Ascending aorta (tissue), 2 donors: ENCODE measurements at regions not wholly inside any gene's neighbourhood (a gene's known extent, or its start where the extent isn't known, plus 50 kb on each side); places are given as distances from the start of the nearest gene placed in this dataset.

Experiments
- DNase-seq, 2 donors: peaks; one replicate each; pipeline ENCODE4 v3.0.0-alpha.2; 2019; ENCODE audit warnings: low spot score in 2 of 2
- H3K27ac ChIP-seq, 2 donors: fragments of 200-600 bp; sonication (generic); one replicate each; pipeline ENCODE4 v1.5.1; 2016 to 2017; ENCODE audit warnings: mild to moderate bottlenecking in 1 of 2
- H3K27me3 ChIP-seq: fragments of 200-600 bp; sonication (generic); one replicate; pipeline ENCODE4 v1.5.1; 2017
- H3K36me3 ChIP-seq, 2 donors: fragments of 200-600 bp; sonication (generic); one replicate each; pipeline ENCODE4 v1.5.1; 2016
- H3K4me1 ChIP-seq, 2 donors: fragments of 200-600 bp; sonication (generic); one replicate each; pipeline ENCODE4 v1.5.1; 2016 to 2017; ENCODE audit warnings: mild to moderate bottlenecking in 1 of 2
- H3K4me3 ChIP-seq, 2 donors: fragments of 200-600 bp; sonication (generic); one replicate each; pipeline ENCODE4 v1.5.1; 2016 to 2017; ENCODE audit warnings: mild to moderate bottlenecking in 1 of 2
- H3K9me3 ChIP-seq, 2 donors: fragments of 200-600 bp; sonication (generic); one replicate each; pipeline ENCODE4 v1.5.1; 2016
- intact Hi-C: fragments of 100-400 bp; cut with DNase I; formaldehyde crosslinking; loops from one replicate; pipeline ENCODE4 v1.15.1; 2023
- TF ChIP-seq, protein P1 (sequence below), 3 experiments: fragments of 200-600 bp in 2 of 3; fragments of 450-650 bp in 1 of 3; sonication (generic) in 2 of 3; IDR thresholded peaks; one replicate each; pipeline ENCODE4 v1.5.1; 2016 to 2019; ENCODE audit warnings: antibody characterized with exemption in 3 of 3, mild to moderate bottlenecking in 1 of 3, moderate library complexity in 1 of 3

DNA sequence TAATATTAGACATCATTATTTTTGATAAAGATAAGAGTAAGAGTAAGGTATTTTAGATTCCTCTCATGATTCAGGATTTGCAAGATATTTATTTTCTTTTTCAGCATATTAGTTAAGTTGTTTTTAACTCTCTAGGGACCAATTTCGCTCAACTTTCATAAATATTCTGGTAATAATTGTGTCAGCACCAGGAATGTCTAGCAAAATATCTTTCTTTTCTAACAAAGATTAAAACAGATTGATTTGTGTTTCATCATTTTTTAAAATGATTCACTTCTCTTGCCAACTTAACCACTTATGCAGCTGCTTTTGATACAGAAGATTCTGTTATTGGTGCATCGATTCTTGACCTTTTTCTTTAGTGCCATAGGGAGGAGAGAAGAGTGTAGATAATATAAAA, 172.8 kb upstream of the PTGFR start:
- DNase-seq: no peak
- no peaks in the 10 kb centered on the region for H3K27me3 ChIP-seq
- H3K9me3 ChIP-seq: no peaks in the 10 kb centered on the region
- no peaks in the 10 kb centered on the region for H3K36me3 ChIP-seq
- H3K27ac ChIP-seq: no peak overlapping the region
- no peak overlapping the region for H3K4me3 ChIP-seq
- intact Hi-C loops: no loop called here
- no peaks in the 10 kb centered on the region for H3K4me1 ChIP-seq
- TF ChIP-seq, protein P1, sequence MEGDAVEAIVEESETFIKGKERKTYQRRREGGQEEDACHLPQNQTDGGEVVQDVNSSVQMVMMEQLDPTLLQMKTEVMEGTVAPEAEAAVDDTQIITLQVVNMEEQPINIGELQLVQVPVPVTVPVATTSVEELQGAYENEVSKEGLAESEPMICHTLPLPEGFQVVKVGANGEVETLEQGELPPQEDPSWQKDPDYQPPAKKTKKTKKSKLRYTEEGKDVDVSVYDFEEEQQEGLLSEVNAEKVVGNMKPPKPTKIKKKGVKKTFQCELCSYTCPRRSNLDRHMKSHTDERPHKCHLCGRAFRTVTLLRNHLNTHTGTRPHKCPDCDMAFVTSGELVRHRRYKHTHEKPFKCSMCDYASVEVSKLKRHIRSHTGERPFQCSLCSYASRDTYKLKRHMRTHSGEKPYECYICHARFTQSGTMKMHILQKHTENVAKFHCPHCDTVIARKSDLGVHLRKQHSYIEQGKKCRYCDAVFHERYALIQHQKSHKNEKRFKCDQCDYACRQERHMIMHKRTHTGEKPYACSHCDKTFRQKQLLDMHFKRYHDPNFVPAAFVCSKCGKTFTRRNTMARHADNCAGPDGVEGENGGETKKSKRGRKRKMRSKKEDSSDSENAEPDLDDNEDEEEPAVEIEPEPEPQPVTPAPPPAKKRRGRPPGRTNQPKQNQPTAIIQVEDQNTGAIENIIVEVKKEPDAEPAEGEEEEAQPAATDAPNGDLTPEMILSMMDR (IDR thresholded peaks at IDR 0.05): no peak

DNA sequence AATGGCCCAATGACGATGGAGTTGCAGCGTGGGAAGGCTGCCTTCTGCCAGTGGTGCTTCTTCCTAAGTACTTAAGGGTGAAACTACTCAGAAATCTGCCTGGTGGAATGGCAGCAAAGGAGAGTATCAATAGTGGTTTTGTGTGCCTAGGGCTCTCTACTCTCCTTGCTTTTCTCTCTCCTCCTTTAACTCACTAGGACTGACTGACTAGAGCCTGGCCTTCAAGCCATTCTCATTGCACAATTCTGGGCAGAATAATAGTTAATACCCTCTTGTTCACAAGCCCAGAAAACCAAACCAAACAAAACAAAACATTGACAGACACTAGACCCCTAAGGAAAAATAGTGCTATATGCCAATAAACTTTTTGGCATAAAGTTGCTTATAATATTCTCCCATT, 171.2 kb upstream of the PTGFR start:
- Histone ChIP-seq H3K27ac (no peak overlapping the region), H3K4me1 (no peaks in the 10 kb centered on the region), H3K36me3 (no peaks in the 10 kb centered on the region), H3K9me3 (no peaks in the 10 kb centered on the region), H3K27me3 (no peaks in the 10 kb centered on the region), H3K4me3 (no peak overlapping the region)
- intact Hi-C loops: no loop called here
- TF ChIP-seq, protein P1 (IDR thresholded peaks at IDR 0.05): no peak
- no peak for DNase-seq

DNA sequence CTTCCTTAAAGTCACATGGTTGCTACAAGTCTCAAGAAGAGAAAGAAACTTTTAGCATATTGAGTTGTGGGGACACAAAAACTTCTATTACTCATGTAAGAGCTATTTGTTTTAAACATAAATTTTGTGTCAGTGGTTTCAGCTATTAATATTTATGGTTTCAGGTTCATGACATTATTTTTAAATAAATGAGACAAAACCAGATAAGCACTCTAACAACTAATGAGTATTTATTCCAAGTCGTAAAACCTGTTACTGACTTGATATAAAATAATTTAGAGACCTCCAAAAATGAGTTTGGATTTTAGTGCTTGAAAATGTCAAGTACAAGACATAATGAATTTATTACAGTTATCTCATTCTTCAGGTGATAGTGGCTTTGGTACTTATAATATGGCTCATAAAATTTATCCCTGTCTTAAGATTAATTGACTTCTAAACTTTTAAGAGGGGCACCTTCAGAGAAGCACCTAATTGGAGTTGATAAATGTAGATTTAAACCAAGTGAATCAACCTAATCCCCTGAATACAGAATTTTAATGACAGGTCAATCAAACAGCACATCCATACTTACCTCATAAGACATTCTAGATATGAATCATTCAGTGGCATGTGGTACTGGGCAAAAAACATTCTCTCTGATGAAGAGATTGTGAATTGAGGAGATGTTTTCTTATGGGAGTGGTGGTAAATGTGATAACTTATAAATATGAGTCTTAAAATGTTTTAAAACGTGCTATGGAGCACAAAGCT, 167.7 kb upstream of the PTGFR start:
- H3K36me3 ChIP-seq: no peaks in the 10 kb centered on the region
- no peak for DNase-seq
- H3K4me1 ChIP-seq: no peaks in the 10 kb centered on the region
- no peaks in the 10 kb centered on the region for H3K27me3 ChIP-seq
- intact Hi-C loops: no loop called here
- H3K27ac ChIP-seq: no peak overlapping the region
- TF ChIP-seq, protein P1 (IDR thresholded peaks at IDR 0.05): no peak
- H3K4me3 ChIP-seq: no peak overlapping the region
- H3K9me3 ChIP-seq: no peaks in the 10 kb centered on the region

DNA sequence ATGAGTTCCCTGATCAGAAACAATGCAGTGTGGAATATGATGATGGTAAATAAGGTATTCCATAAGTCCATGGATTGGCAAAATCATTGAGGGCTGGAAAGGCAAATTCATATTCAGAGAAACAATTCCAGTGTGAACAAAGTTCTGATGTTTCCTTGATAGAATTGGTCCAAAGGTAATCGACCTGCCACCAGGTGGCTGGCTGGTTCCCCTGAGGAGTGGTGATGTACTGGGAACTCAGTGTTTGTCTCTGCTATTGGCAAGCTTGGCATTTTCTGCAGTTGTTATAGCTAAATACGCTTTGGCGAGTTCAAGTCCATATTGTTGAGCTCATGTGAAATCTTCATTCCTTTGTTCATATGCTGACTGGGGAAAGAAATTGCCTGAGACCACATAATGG, 165.5 kb upstream of the PTGFR start:
- no peak overlapping the region for H3K27ac ChIP-seq
- H3K36me3 ChIP-seq: no peaks in the 10 kb centered on the region
- H3K4me3 ChIP-seq: no peak overlapping the region
- H3K27me3 ChIP-seq: no peaks in the 10 kb centered on the region
- no peaks in the 10 kb centered on the region for H3K9me3 ChIP-seq
- intact Hi-C loops: no loop called here
- no peak for DNase-seq
- H3K4me1 ChIP-seq: no peaks in the 10 kb centered on the region
- TF ChIP-seq, protein P1 (IDR thresholded peaks at IDR 0.05): no peak

DNA sequence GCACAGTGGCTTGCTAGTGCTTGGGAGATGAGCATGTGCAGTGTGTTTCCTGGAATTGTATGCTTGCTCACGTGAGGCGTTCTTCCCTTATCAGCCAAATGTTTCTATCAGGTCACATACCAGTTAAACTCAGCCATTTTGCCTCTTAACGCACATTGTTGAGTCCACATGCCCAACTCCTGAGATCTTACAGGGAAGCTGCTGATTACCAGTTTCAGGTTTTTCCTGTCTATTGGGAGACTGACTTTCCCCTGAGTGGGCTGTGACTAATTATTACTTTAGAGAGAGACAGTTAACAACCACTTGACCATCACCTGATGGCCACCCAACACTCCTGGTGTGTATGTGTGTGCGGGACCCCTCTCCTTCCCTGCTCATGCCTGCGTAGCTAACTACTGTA, 161.3 kb upstream of the PTGFR start:
- no peaks in the 10 kb centered on the region for H3K36me3 ChIP-seq
- no peak overlapping the region for H3K4me3 ChIP-seq
- DNase-seq: no peak
- H3K27me3 ChIP-seq: no peaks in the 10 kb centered on the region
- intact Hi-C loops: no loop called here
- no peaks in the 10 kb centered on the region for H3K4me1 ChIP-seq
- no peaks in the 10 kb centered on the region for H3K9me3 ChIP-seq
- H3K27ac ChIP-seq: no peak overlapping the region
- TF ChIP-seq, protein P1 (IDR thresholded peaks at IDR 0.05): no peak

DNA sequence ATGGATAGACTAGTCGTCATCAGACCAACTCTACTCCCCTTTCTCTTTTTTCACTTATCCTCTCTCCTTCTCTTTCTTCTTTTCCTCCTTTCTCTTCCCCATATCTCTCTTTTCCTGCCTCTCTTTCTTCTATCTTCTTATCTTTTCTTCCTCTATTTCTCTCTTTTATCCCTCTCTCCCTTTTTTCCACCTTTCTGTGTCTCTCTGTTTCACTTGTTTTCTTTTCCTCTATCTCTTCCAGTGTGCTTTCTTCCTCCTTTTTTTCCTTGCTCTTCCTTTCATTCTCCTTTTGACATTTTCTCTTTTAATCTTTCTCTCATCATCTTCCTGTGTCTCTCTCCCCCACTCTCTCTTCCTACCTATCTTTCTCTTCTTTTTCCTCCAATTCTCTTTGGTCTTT, 159.0 kb upstream of the PTGFR start:
- no peak overlapping the region for H3K27ac ChIP-seq
- no peaks in the 10 kb centered on the region for H3K27me3 ChIP-seq
- H3K9me3 ChIP-seq: no peaks in the 10 kb centered on the region
- TF ChIP-seq, protein P1 (IDR thresholded peaks at IDR 0.05): no peak
- H3K4me3 ChIP-seq: no peak overlapping the region
- no peak for DNase-seq
- H3K4me1 ChIP-seq: no peaks in the 10 kb centered on the region
- intact Hi-C loops: no loop called here
- no peaks in the 10 kb centered on the region for H3K36me3 ChIP-seq
